ENCODE measurements at regions not wholly inside any gene's neighbourhood (a gene's known extent, or its start where the extent isn't known, plus 50 kb on each side); places are given as distances from the start of the nearest gene placed in this dataset.
"Not testable (repeated sequence)": the region's sequence is repeated elsewhere in the genome, so short reads cannot be mapped to it uniquely, and the experiment has no call there.

DNA sequence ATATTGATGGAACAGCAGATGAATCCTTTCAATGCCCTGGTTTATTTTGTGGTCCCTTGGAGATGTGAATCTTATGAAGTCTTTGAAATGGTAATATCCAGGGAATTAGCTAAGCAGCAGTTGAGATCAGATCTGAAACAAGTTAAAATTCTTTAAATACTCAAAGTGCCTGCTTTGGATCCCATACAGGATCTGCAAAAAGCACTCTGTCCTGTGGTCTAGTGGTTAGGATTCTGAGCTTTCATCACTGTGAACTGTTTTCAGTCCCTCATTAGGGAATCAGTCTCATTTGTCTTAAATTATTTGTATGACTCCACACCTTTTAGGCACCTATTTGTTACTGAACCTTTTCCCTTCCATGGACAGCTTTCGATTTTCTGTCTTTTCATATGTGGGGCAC, 215.2 kb upstream of the TGIF2LX start:
- not testable (repeated sequence) for TF ChIP-seq CTCF, POLR2A (IDR thresholded peaks at IDR 0.05)

Data from tibial nerve (tissue), 3 donors.